Fibroblast of mammary gland (primary cell): ENCODE measurements at regions not wholly inside any gene's neighbourhood (a gene's known extent, or its start where the extent isn't known, plus 50 kb on each side); places are given as distances from the start of the nearest gene placed in this dataset.

ENCODE experiments used
- DNase-seq: peaks from one replicate; pipeline ENCODE4 v3.0.0-alpha.2; 2010; ENCODE audit warnings: low read depth
- H3K4me3 ChIP-seq: 2 replicates; pipeline ENCODE4 v1.5.1; 2011; ENCODE audit warnings: low read depth, mild to moderate bottlenecking, low read length, moderate library complexity; ENCODE audit not compliant: control insufficient read depth
- TF ChIP-seq, protein P1 (sequence below): conservative IDR thresholded peaks from 2 replicates; pipeline ENCODE4 v1.5.1; 2011; ENCODE audit warnings: low read depth, low read length, inconsistent platforms; ENCODE audit not compliant: control insufficient read depth, insufficient read depth

DNA sequence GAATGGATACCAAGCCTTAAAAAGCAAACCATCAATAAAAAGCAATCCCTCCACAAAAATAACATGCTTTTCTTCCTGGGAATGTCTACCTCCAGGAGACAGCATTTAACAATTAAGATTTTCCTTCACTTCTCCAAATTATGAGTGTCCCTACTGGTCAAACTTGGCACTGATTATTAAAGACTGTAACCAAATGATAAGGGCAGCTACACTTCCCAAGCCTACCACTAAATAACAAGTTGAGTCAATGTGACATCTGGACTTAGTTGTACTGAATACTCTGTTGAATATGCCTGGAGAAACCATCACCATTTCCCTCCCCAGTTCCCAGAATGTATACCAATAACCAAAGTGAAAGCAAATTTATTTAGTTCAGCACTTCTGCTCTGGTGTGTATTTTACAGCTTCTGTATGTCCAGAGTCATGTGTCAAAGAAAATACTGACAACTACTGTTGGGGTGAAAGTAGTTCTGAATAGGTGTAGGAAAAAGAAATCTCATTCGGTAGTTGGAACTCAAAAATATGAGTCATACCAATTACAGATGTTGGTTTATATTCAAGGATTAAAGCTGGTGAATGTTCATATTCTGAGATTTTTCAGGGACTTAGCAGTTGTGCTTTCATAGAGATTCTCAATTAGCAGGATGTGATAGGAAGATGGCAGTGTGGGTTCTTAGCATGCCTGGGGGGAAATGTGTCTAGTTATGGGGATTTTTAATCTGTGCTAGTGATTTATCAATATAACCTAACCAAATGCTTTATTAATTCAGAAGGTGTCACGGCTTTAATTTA lies 1291.6 kb upstream of the GYPC start:
- no peak for DNase-seq
- H3K4me3 ChIP-seq, result no peak overlapping the region
- TF ChIP-seq, protein P1, sequence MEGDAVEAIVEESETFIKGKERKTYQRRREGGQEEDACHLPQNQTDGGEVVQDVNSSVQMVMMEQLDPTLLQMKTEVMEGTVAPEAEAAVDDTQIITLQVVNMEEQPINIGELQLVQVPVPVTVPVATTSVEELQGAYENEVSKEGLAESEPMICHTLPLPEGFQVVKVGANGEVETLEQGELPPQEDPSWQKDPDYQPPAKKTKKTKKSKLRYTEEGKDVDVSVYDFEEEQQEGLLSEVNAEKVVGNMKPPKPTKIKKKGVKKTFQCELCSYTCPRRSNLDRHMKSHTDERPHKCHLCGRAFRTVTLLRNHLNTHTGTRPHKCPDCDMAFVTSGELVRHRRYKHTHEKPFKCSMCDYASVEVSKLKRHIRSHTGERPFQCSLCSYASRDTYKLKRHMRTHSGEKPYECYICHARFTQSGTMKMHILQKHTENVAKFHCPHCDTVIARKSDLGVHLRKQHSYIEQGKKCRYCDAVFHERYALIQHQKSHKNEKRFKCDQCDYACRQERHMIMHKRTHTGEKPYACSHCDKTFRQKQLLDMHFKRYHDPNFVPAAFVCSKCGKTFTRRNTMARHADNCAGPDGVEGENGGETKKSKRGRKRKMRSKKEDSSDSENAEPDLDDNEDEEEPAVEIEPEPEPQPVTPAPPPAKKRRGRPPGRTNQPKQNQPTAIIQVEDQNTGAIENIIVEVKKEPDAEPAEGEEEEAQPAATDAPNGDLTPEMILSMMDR, result no peak

DNA sequence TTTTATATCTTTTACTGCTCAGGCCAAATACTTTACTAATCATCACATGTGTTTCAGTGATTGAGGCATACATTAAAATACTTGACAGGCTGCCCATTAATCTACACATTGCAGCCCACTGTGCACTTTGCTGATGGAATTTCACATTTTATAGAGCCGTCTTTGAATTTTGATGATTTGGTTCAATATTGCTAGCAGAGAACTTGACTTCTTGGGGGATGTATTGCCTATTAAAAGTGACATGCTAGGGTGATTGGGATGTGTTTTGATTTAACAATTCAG lies 1291.0 kb upstream of the GYPC start:
- TF ChIP-seq, protein P1, result no peak
- DNase-seq, result no peak
- no peak overlapping the region for H3K4me3 ChIP-seq

DNA sequence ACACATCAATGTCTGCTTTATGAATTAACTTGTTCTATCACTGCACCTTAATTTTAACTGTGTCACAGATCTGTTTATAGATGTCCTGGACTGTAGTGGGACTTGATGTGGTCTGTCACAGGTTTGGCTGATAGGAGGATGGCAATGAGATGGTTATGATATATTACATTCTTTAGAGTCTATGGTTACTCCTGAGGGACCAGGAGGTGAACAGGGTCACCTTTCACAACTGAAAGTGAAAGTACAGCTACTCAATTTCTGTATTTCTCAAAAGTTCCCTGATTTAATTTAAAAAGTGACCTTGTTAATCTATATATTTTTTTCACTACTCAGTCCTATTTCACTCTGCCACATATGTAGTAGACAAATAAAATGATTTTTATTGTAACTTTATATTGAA lies 1284.1 kb upstream of the GYPC start:
- TF ChIP-seq, protein P1, result no peak
- DNase-seq, result no peak

DNA sequence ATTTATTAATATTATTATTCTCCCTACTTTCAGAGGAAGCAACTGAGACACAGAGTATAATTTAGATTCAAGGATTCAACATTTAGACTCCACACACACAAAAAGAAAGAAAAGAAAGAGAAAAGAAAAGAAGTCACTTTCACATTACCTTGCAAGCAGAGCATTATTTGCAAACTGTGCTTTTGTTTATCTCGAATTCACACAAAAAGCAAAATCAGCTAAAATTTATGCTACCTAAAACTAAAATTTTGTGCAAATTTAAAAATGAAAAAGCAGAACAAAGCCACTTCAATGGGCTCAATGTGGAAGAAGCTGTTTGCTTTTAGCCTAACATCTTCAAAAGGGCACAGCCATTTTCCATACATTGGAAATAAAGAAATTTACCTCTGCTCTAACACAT lies 1282.7 kb upstream of the GYPC start:
- no peak overlapping the region for H3K4me3 ChIP-seq
- TF ChIP-seq, protein P1, result no peak
- no peak for DNase-seq

More for the DNA sequence above, 1284.1 kb upstream of the GYPC start:
- H3K4me3 ChIP-seq, result no peak overlapping the region

DNA sequence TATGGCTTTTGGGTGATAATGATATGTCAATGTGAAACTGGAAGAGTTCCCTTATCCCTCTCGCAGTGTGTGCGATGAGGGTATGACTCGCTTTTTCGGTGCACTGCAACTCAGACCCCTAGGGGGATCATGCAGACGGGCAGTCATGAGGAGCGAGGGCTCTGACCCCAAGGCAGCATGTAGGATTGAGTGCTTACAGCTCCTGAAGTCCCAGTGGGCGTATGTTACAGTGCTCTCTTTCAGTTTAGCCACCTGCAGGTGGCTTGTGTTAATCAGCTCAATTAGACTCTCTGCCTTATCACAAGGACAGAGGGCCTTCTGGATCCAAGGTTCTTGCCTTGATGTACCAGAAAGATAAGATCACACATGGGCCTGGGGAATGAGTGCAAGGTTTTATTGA lies 1269.9 kb upstream of the GYPC start:
- TF ChIP-seq, protein P1, result no peak
- H3K4me3 ChIP-seq, result no peak overlapping the region
- DNase-seq, result no peak

DNA sequence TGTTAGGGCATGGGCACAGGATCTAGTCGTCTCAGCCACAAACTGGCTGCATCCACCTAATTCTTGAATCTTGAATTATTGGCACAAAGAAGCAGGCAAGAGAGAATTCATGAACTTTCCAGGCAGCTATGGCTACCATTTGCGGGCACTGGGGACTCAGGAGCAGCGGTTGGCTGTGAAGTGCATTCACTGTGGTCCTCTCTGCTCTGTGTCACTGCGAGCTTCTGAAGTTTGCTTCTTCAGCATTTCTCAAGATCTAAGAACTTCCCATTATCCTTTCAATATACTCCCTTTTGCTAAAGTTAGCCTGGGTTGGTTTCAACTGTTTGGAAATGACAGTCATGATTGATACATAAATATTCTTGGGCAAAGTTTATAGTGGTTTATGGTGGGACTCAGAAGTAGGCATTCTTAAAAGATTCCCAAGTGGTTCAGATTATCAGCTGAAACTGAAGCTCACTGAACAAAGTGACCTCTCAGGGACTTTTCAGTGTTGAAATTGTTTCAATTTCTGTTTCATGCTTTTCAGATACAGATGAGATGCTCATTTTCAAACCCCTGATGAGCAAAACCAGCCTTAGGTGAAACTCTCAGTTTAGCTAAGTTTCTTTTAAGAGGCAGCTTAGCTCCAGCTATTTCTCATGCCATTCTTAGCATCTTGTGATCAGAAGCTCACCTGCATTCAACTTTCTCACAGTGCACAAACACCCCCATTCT lies 1258.3 kb upstream of the GYPC start:
- DNase-seq, result no peak
- TF ChIP-seq, protein P1, result no peak
- no peak overlapping the region for H3K4me3 ChIP-seq
